GM18519 (cell line): ENCODE measurements at regions not wholly inside any gene's neighbourhood (a gene's known extent, or its start where the extent isn't known, plus 50 kb on each side); places are given as distances from the start of the nearest gene placed in this dataset.

ENCODE experiments used
- ATAC-seq: cut with Tn5 transposase; IDR thresholded peaks from one replicate; pipeline ENCODE4 v1.9.1; 2021; ENCODE audit warnings: mild to moderate bottlenecking, moderate library complexity; ENCODE audit not compliant: unreplicated experiment, low FRiP score

GRCh38 chr17:36727052-36727451, 125.7 kb downstream of the MRM1 start:
- ATAC-seq, result no peak

GRCh38 chr17:36727577-36727976, 126.2 kb downstream of the MRM1 start:
- ATAC-seq, result no peak

- no peak for ATAC-seq
Measured at GRCh38 chr17:36728030-36728991, 126.9 kb downstream of the MRM1 start.

GRCh38 chr17:36730095-36730808, 128.9 kb downstream of the MRM1 start:
- ATAC-seq, result no peak

- no peak for ATAC-seq
Measured at GRCh38 chr17:36730857-36731490, 129.6 kb downstream of the MRM1 start.

- no peak for ATAC-seq
Measured at GRCh38 chr17:36731811-36732210, 130.4 kb downstream of the MRM1 start.

GRCh38 chr17:36732351-36732750, 131.0 kb downstream of the MRM1 start:
- no peak for ATAC-seq

GRCh38 chr17:36736201-36737156, 135.1 kb downstream of the MRM1 start:
- ATAC-seq, result no peak

- no peak for ATAC-seq
Measured at GRCh38 chr17:36739208-36739607, 137.8 kb downstream of the MRM1 start.

- ATAC-seq, result no peak
Measured at GRCh38 chr17:36740157-36740556, 138.8 kb downstream of the MRM1 start.

GRCh38 chr17:36741019-36741902, 139.9 kb downstream of the MRM1 start:
- no peak for ATAC-seq

GRCh38 chr17:36742267-36743000, 141.1 kb downstream of the MRM1 start:
- ATAC-seq, result no peak

- ATAC-seq, result no peak
Measured at GRCh38 chr17:36743130-36743529, 141.7 kb downstream of the MRM1 start.

- no peak for ATAC-seq
Measured at GRCh38 chr17:36746381-36747053, 145.1 kb downstream of the MRM1 start.

- no peak for ATAC-seq
Measured at GRCh38 chr17:36747861-36748260, 146.5 kb downstream of the MRM1 start.

- ATAC-seq, result no peak
Measured at GRCh38 chr17:36748272-36748671, 146.9 kb downstream of the MRM1 start.

- ATAC-seq, result no peak
Measured at GRCh38 chr17:36749493-36749892, 148.1 kb downstream of the MRM1 start.
